GM19240 (cell line): ENCODE measurements at regions not wholly inside any gene's neighbourhood (a gene's known extent, or its start where the extent isn't known, plus 50 kb on each side); places are given as distances from the start of the nearest gene placed in this dataset.

Source experiments
- DNase-seq: peaks from one replicate; pipeline ENCODE4 v3.0.0; 2011; ENCODE audit warnings: low spot score; ENCODE audit not compliant: insufficient read length

DNA sequence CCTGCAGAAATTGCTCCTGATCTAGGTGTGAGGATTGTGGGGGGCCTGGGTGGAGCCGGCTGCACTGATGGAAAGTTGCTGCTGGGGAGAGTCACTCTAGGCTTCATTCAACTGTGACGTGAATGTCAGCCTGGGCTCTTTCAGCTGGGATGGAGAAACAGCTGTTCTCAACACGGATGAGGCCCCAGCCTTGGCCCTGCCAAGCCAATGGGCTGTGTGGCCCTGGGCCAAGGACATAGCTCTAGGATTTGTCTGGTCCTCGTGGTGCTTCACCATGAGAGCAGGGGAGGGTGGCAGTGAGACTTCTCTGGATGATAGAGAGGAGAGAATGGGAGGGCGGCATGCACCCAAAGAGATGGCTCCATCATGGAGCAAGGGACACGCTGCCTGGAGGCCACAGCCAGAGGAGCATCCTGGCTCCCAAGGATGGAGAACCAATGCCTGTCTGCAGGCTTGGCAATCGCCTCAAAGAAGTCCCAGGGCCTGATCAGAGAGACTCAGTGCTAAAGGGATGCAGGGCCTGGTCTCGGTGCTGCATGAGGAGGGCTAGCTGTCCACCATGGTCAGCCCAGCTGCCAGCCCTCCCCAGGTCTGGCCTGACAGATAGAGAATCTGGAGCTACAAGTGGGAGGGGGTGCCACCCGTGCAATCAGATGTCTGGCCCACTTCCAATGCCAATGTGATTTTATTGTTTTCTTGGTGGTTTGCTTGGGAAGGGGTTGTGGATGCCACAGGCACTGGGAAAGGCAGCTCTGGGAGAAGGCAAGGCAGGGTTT, 141.0 kb downstream of the GADD45G start:
- no peak for DNase-seq

DNA sequence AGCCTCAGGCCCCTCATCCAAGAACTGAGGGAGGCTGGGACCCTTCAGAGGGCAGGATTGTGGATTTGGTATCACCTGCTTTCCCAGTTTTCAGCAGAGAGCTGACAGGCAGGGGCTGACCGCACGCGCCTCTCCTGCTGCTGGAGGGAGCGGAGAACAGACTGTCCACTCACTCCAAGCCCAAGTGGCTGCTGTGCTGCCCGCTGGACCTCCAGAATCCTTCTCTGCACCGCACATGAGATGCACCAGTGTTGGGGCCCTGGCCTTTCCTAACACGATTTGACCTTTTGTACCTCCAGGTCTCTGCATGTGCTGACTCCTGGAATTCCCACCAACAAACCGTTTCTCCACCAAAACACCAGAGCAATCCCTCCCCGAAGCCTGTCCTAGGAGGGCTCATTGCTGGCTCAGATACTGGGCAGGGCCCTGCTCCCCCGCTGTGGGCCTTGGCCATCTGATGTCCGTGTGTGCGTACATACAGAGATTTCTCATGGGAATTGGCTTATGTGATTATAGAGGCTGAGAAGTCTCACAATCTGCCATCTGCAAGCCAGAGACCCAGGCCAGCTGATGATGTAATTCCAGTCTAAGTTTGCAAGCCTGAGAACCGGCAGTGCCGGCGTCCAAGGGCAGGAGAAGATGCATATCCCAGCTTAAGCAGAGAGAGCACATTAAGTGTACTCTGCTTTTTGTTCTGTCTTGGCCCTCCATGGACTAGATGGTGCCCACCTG, 141.7 kb downstream of the GADD45G start:
- DNase-seq: no peak

DNA sequence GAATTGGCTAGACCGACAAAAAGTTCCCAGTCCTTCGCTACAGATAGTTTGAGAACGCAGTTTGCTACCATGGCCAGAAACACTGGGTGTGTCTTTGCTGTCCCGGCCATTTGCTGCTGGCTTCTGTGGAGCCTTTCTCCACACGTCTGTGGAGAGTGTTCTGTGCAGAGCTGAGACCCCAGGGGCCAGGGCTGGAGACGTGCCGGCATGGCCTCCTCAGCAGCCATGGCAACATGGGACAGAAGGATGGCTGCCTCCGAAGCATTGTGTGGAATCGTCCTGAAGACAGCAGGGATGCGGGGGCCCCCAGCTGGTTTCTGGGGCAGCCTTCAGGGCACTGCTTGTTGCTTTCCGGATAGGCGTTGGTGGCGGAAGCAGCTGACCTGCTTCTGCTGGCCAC, 142.8 kb downstream of the GADD45G start:
- DNase-seq: no peak

DNA sequence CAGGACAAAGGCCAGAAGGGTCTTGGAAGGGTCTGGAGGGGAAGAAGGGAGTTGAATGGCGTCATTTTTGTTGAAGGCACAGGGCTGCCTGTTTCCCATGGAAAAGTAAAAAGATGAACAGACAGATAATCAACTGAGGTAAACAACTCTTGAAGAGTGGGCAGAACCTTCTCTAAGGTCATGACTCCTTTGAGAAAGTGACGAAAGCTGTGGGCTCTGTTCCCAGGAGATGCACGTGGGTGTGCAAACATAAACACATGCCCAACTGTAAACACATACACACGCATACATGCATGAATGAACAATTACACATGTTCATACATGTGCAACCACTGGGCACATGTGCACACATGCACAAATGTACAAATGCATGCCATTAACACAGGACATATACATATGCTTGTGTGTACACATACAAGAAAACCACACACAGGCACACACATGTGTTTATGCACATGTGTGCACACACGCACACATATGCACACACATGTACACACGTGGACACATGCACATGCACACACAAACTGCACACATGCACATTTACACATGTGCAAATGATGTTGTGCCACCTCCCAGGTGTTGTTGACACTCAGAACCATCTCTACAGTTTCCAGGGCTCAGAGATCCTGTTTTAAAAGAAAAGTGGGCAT, 143.3 kb downstream of the GADD45G start:
- no peak for DNase-seq

DNA sequence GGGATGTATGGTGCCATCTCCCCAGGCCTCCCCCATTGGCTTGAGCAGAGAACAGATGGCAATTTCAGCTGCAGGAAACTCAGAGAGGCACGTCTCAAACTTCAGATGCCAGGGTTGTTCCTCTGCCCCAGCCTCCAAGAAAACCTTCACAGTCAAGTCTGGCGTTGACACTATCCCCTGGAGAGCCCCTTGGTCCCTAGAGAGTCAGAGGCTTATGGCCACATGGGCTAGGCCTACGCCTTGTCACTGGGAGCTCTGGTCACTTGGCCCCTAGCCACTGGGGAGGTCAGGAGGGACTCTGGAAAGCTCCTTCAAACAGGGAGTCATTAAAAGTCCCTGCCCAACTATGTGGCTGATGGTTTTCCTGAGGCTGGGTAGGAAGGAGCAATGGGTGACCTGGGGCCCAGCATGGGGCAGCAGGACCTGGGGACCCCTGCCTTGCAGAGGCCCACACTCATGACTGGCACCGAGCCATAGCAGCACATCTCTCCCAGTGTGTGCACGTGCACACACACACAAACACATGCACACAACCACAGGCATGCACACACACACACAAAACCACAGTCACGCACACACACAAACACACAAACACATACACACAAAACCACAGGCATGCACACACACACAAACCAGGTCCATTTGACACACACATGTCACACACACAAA, 144.2 kb downstream of the GADD45G start:
- DNase-seq: no peak

DNA sequence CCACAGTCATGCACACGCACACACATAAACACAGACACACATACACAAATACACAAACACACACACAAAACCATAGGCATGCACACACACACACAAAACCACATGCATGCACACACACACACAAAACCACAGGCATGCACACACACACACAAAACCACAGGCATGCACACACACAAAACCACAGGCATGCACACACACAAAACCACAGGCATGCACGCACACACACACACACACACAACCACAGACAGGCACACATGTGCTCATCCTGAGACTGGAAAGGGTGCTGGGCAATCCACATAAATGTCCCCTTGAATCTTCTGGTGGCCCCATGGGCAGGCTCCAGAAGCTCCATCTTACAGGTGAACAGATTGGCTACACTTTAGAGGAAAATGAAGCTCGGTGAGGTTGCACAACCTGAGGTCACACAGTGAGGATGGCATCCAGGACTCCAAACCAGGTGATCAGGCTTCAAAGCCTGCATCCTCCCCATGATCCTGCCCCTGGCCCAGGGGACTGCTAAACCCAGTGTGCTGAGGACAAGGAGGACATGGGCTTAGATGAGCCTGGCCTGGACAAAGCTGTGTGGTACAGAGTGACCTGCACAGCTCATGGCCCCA, 144.8 kb downstream of the GADD45G start:
- DNase-seq: no peak

DNA sequence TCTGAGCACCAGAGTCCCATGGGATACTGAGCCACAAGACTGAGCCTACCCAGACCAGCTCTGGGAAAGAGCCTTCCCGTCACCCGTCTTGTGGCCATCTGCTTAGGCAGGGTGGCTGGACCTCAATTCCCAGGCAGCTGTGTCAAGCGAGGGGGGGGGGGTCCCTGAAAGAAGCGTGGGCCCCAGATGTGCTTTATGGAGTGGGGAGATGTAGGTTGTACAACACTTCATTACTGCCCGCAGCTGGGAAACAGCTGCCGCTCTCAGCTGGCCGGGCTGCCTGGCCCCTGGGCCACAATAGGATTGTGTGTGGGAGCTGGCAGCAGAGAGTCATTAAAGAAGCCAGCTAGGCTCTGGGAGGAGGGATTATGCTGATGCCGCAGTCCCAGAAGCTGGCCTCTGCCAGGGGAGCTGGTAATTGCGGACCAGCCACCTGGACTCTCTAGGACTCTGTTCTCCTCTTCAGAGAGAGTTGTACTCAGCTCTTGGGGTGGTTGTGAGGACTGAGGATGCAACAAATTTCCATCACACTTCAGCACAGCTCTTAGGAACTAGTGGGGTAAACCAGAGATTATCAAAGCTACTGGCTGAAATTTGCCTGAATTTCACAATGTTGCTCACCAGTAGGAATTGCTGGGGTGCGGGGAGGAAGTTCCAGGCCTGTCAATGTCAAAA, 145.4 kb downstream of the GADD45G start:
- no peak for DNase-seq

DNA sequence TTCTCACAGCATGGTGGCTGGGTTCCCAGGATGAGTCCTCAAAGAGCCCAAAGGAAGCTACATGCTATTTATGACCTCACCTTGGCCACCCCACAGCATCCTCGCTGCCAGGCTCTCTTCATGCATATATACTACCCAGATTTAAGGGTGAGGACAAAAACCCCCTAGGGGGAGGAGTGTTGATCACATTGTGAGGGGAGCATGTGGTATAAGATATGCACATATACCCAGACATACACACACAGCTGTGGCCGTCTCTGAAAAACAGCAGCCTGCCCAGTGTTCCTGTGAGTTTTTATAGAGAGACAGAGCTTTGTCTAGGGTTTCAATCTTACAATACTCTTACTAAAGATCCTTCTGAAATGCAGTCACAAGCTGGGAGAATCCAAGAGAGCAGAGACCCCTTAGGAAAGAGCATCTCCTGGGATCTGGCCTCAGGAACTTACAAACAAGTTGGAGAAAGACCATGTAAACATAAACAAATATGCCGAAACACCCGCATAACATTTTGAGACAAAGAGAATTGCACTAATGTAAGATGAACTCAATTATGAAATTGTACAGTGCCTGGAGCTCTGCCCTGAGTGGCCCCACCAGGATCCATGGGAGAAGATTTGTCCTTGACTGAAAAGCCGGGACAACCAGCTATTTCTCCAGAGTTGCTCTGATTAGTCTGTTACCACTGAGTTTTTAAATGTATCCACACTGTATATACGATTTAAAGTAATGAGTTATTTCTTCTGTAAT, 146.4 kb downstream of the GADD45G start:
- no peak for DNase-seq

DNA sequence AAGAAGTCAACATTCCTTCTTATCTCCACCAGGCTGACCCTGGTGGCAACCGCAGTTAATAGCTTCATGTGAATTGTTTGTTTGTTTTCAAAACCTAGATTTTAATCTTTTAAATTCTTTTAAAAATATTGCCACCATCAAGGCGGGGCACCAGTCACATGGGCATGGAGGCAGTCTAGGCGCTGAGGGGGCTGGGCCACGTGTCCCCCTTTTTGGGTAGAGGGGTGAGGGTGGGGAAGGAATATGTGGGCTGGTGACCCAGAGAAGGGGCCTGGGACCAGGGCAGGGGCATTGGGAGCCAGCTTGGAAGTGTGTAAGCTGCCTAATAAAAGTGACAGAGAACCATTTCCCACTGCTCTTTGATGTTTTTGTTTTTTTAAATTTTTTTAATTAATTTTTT, 147.3 kb downstream of the GADD45G start:
- no peak for DNase-seq

DNA sequence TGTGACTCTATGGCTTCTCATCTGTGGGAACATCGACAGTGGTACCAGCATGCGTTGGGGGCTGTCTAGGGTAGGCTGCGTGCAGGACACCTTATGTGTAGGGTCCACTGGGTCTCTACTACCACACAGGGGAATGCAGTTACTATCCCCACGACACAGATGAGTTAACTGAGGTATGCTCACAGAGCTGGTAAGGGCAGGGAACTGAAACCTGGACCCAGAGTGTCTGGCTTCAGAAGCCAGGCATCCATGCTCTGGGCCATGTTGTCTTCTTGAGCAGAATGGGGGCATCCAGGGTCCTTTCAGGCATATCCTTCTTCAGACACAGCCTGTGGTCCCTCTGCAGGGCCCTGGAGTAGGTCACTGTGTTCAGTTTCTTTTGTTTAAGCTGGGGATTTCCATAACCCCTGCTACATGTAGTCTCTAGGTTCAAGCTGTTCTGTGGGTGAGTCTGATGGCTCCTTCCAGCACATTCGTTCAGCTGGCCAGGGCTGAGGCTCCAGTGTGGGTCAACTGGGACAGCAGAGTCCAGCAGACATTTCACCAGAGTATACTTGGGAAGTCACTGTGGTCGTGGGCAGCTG, 148.8 kb downstream of the GADD45G start:
- DNase-seq: no peak

DNA sequence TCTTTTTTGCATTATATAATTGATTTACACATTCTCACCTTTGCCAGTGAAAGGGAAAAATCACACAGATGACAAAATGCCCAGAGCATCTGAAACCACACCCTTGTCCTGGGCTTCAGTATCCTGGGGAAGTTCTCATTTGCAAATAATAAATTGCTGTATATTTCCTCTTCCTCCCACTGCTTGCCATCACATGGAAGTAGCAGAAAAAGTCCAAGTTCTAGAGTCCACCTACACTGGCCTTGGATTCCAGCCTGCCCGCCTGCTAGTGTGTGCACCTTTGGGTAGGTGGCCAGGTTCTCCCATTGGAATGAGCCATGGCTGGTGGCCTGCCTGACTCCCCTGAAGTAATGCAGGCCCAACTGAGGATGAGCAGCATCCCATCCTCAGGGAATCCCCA, 149.4 kb downstream of the GADD45G start:
- DNase-seq: no peak

DNA sequence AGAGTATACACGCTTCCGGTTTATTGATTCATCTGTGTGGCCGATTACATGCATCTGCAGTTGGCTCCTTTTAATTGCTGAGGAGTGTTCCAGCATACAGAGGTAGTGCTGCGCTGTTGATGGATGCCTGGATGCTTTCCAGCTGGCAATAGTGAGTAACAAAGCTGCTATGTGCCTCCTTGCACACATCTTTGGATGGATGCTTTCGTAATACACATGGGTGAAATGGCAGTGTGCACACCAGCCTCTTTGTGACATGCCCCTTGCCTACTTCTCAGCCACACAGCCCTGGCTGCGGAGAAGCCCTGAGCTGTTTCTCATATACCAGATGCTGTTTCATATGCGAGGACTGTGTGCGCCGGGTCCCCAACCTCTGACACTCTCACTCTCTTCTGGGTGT, 151.0 kb downstream of the GADD45G start:
- DNase-seq: no peak

DNA sequence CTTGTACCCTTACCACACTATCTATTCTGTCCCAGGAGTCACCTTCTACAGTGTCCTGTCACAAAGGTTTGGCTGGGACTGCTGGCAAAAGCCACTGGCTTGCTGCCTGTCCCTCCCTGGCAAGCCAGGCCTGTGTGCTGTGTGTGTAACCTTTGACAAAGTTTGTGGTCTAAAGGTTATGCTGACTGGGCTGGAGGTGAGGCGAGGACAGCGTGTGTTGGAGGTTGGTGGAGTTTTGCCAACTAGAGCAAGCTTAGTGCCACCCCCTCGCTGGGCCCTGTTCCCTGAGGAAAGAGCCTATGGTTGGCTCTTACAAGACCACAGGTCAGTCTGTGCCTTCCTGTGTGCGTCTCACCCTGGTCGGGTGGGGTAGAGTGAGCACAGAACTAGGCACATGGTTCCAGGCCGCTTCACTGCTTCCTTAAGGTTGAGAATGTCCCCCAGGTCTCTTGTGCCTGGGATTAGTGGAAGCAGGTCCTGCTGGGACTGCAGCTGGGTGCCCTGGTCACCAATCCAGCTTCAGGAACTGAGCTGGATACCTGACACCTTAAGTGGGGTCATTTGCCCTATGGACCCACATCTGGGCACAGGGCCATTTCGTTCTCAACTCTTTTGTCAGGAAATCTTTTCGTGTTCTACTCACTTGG, 152.2 kb downstream of the GADD45G start:
- DNase-seq: no peak

DNA sequence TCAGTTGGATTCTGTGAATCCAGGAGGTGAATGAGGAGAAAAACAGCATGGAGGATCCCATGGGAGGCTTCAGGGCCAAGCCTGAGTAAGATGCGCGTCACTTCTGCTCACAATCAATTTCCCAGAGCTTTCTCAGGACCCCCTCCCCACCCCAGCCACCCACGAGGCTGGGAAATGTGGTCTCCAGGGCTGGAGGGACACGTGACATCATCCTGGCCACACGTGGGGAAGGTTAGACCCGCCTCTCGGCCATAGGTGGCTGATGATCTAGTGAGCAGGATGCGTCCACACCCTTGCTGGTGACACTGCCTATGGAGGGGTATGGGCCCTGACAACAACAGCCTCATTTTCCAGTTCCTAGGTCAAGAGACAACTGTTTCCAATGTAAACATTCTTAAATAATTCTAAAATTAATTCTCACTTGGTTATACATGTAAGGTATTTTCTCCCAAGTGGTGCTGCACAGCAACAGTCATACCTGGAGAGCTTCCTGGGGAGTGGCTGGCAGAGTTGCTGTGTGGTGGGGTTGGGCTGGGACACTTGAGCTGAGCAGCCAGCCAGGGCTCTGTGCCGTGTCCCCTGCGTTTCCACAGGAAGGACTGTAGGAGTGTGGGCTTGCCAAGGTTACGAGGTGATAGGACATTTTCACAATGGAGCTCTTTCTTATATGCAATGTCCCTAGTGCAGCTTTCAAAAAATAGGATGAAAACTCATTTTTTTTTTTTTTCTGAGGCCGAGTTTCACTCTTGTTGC, 153.1 kb downstream of the GADD45G start:
- DNase-seq: no peak

DNA sequence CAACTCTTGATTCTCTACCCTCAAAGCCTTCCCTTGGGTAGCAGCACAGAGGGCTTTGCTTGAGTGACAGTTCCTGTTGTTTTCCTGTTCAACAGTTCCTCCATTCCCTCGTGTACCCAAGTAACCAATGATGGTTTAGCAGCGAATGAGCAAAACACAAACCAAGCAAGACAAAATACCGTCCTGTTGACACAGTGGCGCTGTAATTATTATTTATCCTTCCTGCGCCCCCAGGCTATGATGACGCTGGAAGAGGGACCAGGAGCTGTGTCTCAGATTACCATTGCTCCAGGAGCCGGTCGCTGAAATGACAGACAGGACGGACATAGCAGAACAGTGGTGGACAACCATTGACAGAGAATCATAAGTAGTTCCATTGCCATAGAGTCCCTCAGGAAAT, 154.8 kb downstream of the GADD45G start:
- no peak for DNase-seq

DNA sequence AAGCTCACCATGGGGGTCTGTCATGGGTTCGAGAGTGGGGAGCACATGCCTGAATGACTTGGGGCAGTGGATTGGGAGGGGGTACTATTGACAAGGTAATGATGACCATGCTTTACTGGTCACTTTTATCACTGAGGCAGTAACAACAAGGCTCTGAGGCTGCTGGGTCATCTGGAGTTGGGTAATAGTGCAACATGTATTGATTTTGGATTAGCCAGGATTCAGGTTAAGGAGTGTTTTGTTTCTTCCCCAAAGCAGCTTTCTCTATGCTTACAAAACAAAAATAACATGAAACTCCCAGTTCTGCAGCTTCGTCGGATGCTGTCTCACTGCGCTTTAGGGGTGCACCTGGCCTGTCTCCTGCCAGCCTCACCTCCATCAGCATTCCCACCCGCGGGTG, 155.3 kb downstream of the GADD45G start:
- DNase-seq: no peak

DNA sequence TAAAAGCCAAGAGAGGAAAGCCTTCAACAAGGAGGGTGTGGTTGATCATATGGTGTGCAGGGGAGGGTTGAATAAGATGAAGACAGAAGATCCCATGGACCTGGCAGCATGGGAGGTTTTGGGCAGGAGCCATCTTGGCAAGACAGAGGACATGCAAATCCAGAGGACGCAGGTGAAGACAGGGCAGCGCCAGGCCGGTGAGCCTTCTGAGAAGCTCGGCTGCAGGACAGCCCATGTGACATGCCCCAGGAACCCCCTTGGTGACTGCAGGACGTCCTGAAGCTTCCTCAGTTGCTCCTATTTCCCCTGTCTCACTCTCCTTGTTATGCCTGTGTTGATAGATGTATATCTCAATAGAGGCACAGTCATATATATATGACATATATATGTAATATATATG, 159.4 kb downstream of the GADD45G start:
- DNase-seq: no peak

DNA sequence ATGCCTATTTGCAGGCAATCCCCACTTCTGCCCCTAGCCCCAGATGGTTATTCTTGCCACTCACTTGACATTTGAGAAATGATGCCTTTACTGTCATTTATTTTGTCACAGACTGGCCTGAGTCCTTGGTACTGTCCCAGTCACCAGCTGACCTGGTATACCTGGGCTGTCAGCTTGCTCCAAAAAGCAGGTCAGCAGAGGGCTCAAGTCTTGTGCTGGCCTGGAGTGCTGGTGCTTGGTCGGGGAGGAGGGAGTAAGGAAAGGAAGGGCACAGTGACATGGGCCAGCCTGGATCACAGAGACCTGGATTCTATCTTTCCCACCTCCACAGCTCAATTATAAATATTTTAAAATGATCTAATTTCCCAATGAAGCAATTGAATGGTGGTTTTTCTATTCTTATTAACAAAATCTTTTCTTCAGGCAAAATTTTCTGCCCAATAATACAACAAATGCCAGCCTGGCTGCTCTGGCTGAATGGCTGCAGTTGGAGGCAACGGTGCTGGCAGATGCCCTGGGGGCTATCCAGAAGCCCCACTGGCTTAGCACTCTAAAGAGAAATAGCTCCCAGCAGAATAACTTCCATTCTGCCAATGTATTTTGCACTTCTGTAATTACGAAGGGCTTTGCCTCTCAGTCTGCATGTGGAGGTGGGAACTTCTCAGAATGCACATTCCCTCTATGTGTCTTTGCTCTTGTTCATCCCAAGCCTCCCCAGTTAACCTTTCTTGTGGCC, 160.6 kb downstream of the GADD45G start:
- no peak for DNase-seq
